Keratinocyte (primary cell): ENCODE measurements at regions not wholly inside any gene's neighbourhood (a gene's known extent, or its start where the extent isn't known, plus 50 kb on each side); places are given as distances from the start of the nearest gene placed in this dataset.

Experiments
- DNase-seq: peaks from one replicate; pipeline ENCODE4 v3.0.0-alpha.2; 2011; ENCODE audit warnings: low read depth, missing footprints, low spot score
- FAIRE-seq: peaks from 2 replicates; lab custom pipeline; 2011; peaks lifted over from hg19 to GRCh38; lab: Jason Lieb, UNC
- H2AFZ ChIP-seq: 2 replicates; pipeline ENCODE4 v1.6.0; 2012; ENCODE audit warnings: low read length, control low read depth, inconsistent platforms; ENCODE audit not compliant: control insufficient read depth
- H3K27ac ChIP-seq: 2 replicates; pipeline ENCODE4 v1.5.1; 2011; ENCODE audit warnings: low read length; ENCODE audit not compliant: control insufficient read depth, insufficient read depth
- H3K27me3 ChIP-seq: 3 replicates; pipeline ENCODE4 v1.6.0; 2011; ENCODE audit warnings: low read length; ENCODE audit not compliant: control insufficient read depth, insufficient read depth; ENCODE audit errors: extremely low read depth
- H3K36me3 ChIP-seq, 2 experiments: 2 replicates in 1 of 2; 3 replicates in 1 of 2; pipeline ENCODE4 v1.5.1; 2011; ENCODE audit warnings: low read length in 2 of 2, mild to moderate bottlenecking in 1 of 2; ENCODE audit not compliant: control insufficient read depth in 2 of 2, insufficient read depth in 2 of 2; ENCODE audit errors: extremely low read depth in 1 of 2
- H3K4me1 ChIP-seq: 3 replicates; pipeline ENCODE4 v1.5.1; 2011; ENCODE audit warnings: low read length; ENCODE audit not compliant: control insufficient read depth, insufficient read depth; ENCODE audit errors: extremely low read depth
- H3K4me2 ChIP-seq: 3 replicates; pipeline ENCODE4 v1.6.0; 2011; ENCODE audit warnings: low read depth, low read length; ENCODE audit not compliant: control insufficient read depth, insufficient read depth; ENCODE audit errors: extremely low read depth
- H3K4me3 ChIP-seq, 3 experiments: fragments of 200-600 bp in 1 of 3; sonication (generic) in 1 of 3; 2 replicates in 2 of 3; 3 replicates in 1 of 3; pipeline ENCODE4 v1.5.1; 2011 to 2016; ENCODE audit warnings: low read length in 3 of 3, mild to moderate bottlenecking in 3 of 3, control low read depth in 2 of 3, inconsistent platforms in 1 of 3, low read depth in 1 of 3, mixed read lengths in 1 of 3, mixed run types in 1 of 3, moderate library complexity in 1 of 3; ENCODE audit not compliant: control insufficient read depth in 2 of 3, insufficient read depth in 2 of 3; ENCODE audit errors: extremely low read depth in 1 of 3
- H3K79me2 ChIP-seq: 2 replicates; pipeline ENCODE4 v1.6.0; 2012; ENCODE audit warnings: low read length; ENCODE audit not compliant: control insufficient read depth, insufficient read depth
- H3K9ac ChIP-seq: 3 replicates; pipeline ENCODE4 v1.6.0; 2011; ENCODE audit warnings: low read length; ENCODE audit not compliant: control insufficient read depth, insufficient read depth; ENCODE audit errors: extremely low read depth
- H3K9me1 ChIP-seq: 3 replicates; pipeline ENCODE4 v1.6.0; 2011; ENCODE audit warnings: low read length; ENCODE audit not compliant: control insufficient read depth, insufficient read depth; ENCODE audit errors: extremely low read depth
- H3K9me3 ChIP-seq: 2 replicates; pipeline ENCODE4 v1.5.1; 2012; ENCODE audit warnings: low read depth, low read length; ENCODE audit not compliant: control insufficient read depth
- H4K20me1 ChIP-seq: 3 replicates; pipeline ENCODE4 v1.6.0; 2011; ENCODE audit warnings: low read length; ENCODE audit not compliant: control insufficient read depth, insufficient read depth; ENCODE audit errors: extremely low read depth
- EZH2 ChIP-seq: IDR thresholded peaks from one replicate; pipeline ENCODE4 v1.6.1; 2012; ENCODE audit warnings: inconsistent platforms, mild to moderate bottlenecking, low read length, moderate library complexity
- dilution Hi-C: fragments of 300-500 bp; cut with MboI; formaldehyde crosslinking; loops from one replicate; pipeline ENCODE4 v1.7.0; 2020; ENCODE audit warnings: low sequenced_read_pairs; ENCODE audit not compliant: extremely low pct_ligation_motif_present
- TF ChIP-seq, protein P1 (sequence below), 3 experiments: IDR thresholded peaks in 1 of 3; conservative IDR thresholded peaks in 1 of 3; optimal IDR thresholded peaks in 1 of 3; 2 replicates in 2 of 3; 3 replicates in 1 of 3; pipeline versions ENCODE3 to v1.5.1; 2011; ENCODE audit warnings: low read length in 3 of 3, mild to moderate bottlenecking in 3 of 3, moderate library complexity in 2 of 3, control low read depth in 1 of 3, inconsistent platforms in 1 of 3; ENCODE audit not compliant: insufficient read depth in 2 of 3; ENCODE audit errors: extremely low read depth in 1 of 3

DNA sequence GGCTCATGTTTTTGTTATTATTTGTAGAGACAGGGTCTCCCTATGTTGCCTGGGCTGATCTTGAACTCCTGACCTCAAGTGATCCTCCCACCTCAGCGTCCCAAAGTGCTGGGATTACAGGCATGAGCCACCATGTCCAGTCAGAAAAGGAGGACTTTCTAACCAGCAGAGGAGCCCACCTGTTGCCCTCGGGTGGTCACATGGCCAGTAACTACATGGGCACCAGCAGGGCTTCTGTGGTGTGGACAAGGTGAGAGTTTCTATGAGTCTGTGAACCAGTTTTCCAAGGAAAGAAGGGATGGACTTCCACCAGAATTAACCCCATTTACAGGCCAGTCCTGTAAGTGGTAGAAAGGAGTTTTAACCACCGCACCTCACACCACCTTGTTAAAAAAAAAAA, 125.4 kb downstream of the RIN2 start:
- H3K4me3 ChIP-seq: no peak overlapping the region
- FAIRE-seq: no peak
- no peaks in the 10 kb centered on the region for H3K79me2 ChIP-seq
- no peaks in the 10 kb centered on the region for H3K9me1 ChIP-seq
- dilution Hi-C loops: no loop called here
- no peak overlapping the region for H3K27ac ChIP-seq
- H3K36me3 ChIP-seq: no peaks in the 10 kb centered on the region
- H3K4me2 ChIP-seq: no peak overlapping the region
- TF ChIP-seq, protein P1, sequence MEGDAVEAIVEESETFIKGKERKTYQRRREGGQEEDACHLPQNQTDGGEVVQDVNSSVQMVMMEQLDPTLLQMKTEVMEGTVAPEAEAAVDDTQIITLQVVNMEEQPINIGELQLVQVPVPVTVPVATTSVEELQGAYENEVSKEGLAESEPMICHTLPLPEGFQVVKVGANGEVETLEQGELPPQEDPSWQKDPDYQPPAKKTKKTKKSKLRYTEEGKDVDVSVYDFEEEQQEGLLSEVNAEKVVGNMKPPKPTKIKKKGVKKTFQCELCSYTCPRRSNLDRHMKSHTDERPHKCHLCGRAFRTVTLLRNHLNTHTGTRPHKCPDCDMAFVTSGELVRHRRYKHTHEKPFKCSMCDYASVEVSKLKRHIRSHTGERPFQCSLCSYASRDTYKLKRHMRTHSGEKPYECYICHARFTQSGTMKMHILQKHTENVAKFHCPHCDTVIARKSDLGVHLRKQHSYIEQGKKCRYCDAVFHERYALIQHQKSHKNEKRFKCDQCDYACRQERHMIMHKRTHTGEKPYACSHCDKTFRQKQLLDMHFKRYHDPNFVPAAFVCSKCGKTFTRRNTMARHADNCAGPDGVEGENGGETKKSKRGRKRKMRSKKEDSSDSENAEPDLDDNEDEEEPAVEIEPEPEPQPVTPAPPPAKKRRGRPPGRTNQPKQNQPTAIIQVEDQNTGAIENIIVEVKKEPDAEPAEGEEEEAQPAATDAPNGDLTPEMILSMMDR (optimal IDR thresholded peaks at IDR 0.05 in 1 of 3, IDR thresholded peaks at IDR 0.05 in 1 of 3, conservative IDR thresholded peaks at IDR 0.05 in 1 of 3; ENCODE audit: extremely low read depth in 1 of 3, insufficient read depth in 2 of 3, low read length in 3 of 3): no peak
- no peak for TF ChIP-seq EZH2
- H4K20me1 ChIP-seq: no peaks in the 10 kb centered on the region
- H3K27me3 ChIP-seq: no peaks in the 10 kb centered on the region
- peaks cover 29% of the 10 kb centered on the region for H3K4me1 ChIP-seq
- no peak overlapping the region for H2AFZ ChIP-seq
- H3K9ac ChIP-seq: no peak overlapping the region
- H3K9me3 ChIP-seq: no peaks in the 10 kb centered on the region
- DNase-seq: no peak

DNA sequence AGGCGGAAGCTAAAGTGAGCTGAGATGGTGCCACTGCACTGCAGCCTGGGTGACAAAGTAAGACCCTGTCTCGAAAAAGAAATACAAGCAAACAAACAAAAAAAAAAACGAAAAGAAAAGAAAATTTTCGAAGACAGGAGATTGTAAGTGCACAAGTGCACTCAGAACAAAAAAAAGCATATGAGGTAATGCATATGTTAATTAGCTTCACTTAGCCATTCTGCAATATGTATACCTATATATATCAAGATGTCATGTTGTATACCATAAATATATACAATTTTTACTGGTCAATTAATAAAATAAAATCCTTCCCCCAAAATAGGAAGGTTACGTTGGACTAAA, 127.5 kb downstream of the RIN2 start:
- Histone ChIP-seq H3K27me3 (no peaks in the 10 kb centered on the region), H3K27ac (peak overlapping the region; percentile 98), H3K36me3 (peaks cover 0 to 2% of the 10 kb centered on the region in 2 experiments), H4K20me1 (no peaks in the 10 kb centered on the region), H3K4me3 (peak overlapping the region in 2 of 3 experiments; percentile 4 to 77), H3K9ac (peak overlapping the region; percentile 76), H2AFZ (no peak overlapping the region), H3K79me2 (no peaks in the 10 kb centered on the region), H3K9me1 (no peaks in the 10 kb centered on the region), H3K9me3 (no peaks in the 10 kb centered on the region), H3K4me1 (peaks cover 25% of the 10 kb centered on the region), H3K4me2 (peak overlapping the region; percentile 95)
- dilution Hi-C loops: no loop called here
- DNase-seq: no peak
- TF ChIP-seq EZH2: no peak
- TF ChIP-seq, protein P1 (optimal IDR thresholded peaks at IDR 0.05 in 1 of 3, IDR thresholded peaks at IDR 0.05 in 1 of 3, conservative IDR thresholded peaks at IDR 0.05 in 1 of 3; ENCODE audit: extremely low read depth in 1 of 3, insufficient read depth in 2 of 3, low read length in 3 of 3): no peak
- no peak for FAIRE-seq
